Progenitor cell of endocrine pancreas (in vitro differentiated cells): ENCODE measurements at regions not wholly inside any gene's neighbourhood (a gene's known extent, or its start where the extent isn't known, plus 50 kb on each side); places are given as distances from the start of the nearest gene placed in this dataset.

ENCODE experiments used
- DNase-seq: peaks from one replicate; pipeline ENCODE4 v3.0.0; 2021; ENCODE audit warnings: low spot score; ENCODE audit not compliant: unreplicated experiment
- H3K27ac Mint-ChIP-seq: 2 replicates; pipeline ENCODE4 v1.8.0; 2021; ENCODE audit warnings: mild to moderate bottlenecking, moderate library complexity, mixed read lengths
- H3K27me3 Mint-ChIP-seq: 2 replicates; pipeline ENCODE4 v1.8.0; 2021; ENCODE audit warnings: mixed read lengths
- H3K36me3 Mint-ChIP-seq: 2 replicates; pipeline ENCODE4 v1.8.0; 2022; ENCODE audit warnings: mixed read lengths; ENCODE audit not compliant: insufficient read depth
- H3K4me1 Mint-ChIP-seq: 2 replicates; pipeline ENCODE4 v1.8.0; 2021; ENCODE audit warnings: low read depth, mixed read lengths
- H3K4me3 Mint-ChIP-seq: 2 replicates; pipeline ENCODE4 v1.8.0; 2021; ENCODE audit warnings: low read depth, mild to moderate bottlenecking, moderate library complexity, mixed read lengths
- H3K9me3 Mint-ChIP-seq: 2 replicates; pipeline ENCODE4 v1.8.0; 2021; ENCODE audit warnings: low read depth, mixed read lengths
- CTCF ChIP-seq: fragments of 200-600 bp; sonication (generic); IDR thresholded peaks from one replicate; pipeline ENCODE4 v1.5.0; 2021; ENCODE audit warnings: antibody characterized with exemption, mild to moderate bottlenecking; ENCODE audit not compliant: unreplicated experiment

GRCh38 chr3:16040991-16041390 is 133.5 kb upstream of the GALNT15 start:
- Mint-ChIP-seq H3K27ac (no peak overlapping the region), H3K36me3 (no peaks in the 10 kb centered on the region), H3K27me3 (no peaks in the 10 kb centered on the region), H3K4me3 (no peak overlapping the region), H3K9me3 (no peaks in the 10 kb centered on the region), H3K4me1 (no peaks in the 10 kb centered on the region)
- no peak for DNase-seq
- no peak for TF ChIP-seq CTCF

DNA sequence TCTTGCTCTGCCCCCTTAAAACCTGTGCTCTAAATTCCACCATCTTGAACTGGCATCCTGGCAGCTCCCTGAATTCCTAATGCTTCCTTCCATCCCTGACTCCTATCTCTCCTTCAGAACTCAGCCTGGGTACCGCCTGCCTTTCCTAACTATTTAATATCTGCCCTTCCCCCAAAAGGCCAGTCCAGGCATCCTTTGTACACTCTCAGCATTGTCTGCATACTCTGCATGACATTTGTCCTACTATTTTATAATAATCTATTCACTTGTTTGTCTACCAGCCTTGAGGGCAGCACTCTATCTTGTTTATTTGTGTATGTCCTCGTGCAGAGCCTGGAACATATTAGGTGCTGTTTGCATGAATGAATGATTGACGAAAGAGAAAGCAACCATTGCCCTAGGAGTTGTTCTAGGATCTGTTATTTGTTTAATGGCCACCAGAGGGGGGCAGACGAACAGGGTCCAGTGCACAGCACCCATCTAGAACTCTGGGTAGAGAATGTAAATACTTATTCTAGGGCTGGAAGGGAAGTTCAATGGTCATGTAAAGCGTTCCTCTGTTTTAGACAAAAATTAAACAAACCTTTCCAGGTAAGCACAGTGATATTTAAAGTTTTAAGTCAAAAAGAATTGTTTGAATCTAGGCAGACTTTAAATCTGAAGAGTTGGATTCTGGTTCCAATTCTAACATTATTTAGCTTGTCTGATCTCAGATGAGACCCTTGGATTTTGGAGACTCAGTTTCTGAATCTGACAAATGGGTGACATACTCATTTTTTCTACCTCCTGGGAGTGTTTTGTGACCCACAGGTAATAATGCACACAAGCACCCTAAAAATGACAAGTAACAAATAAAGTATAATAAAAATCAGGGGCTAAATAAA is 125.8 kb upstream of the GALNT15 start:
- Mint-ChIP-seq H3K27ac (no peak overlapping the region), H3K9me3 (no peaks in the 10 kb centered on the region), H3K36me3 (no peaks in the 10 kb centered on the region), H3K4me1 (no peaks in the 10 kb centered on the region), H3K27me3 (no peaks in the 10 kb centered on the region), H3K4me3 (no peak overlapping the region)
- no peak for DNase-seq
- peak; percentile 65 for TF ChIP-seq CTCF

DNA sequence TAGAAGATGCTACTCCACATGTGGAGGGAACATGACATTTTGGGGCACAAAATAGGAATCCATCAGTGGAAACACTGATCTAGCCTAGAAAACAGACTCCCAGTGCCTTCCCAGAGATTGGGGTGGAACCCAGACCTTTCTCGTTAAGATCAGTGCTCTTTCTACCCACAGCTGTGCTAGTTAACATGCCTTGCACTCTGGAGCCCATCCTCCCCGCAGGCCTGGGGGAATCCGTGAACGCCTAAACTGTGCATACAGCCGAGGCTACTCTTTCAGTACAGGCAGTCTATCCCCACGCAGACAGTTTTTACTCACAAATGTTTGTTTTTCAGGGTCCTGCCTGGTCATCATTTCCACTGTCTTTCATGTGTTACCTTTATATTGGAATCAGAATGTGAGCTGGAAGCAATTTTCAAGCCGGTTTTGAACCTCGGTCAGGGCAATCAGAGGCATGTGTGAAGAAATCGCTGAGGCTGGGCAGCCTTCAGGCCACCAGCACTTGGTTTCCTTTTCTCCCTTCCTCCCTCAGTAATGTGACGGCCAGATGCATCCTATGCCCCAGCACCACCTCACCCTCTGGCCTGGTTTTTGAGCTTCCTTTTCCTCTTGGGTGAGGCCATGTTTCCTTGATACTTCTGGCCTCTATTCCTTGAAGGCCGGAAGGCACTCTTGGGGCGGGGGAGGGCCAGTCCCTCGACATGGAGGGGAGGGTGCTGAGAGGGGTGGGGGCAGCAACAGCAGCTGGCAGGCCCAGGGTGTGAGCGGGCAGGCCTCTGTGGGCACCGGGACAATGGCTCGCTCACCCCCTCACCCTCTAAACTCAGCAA is 123.6 kb upstream of the GALNT15 start:
- Mint-ChIP-seq H3K27ac (no peak overlapping the region), H3K27me3 (no peaks in the 10 kb centered on the region), H3K36me3 (no peaks in the 10 kb centered on the region), H3K9me3 (no peaks in the 10 kb centered on the region), H3K4me1 (peaks cover 3% of the 10 kb centered on the region), H3K4me3 (no peak overlapping the region)
- TF ChIP-seq CTCF: no peak
- no peak for DNase-seq

- H3K36me3 Mint-ChIP-seq: no peaks in the 10 kb centered on the region
- H3K27ac Mint-ChIP-seq: no peak overlapping the region
- TF ChIP-seq CTCF: no peak
- H3K27me3 Mint-ChIP-seq: no peaks in the 10 kb centered on the region
- H3K9me3 Mint-ChIP-seq: no peaks in the 10 kb centered on the region
- DNase-seq: no peak
- no peak overlapping the region for H3K4me3 Mint-ChIP-seq
- peaks cover 6% of the 10 kb centered on the region for H3K4me1 Mint-ChIP-seq
These were observed 122.8 kb upstream of the GALNT15 start for GRCh38 chr3:16051691-16052090.

- no peak for TF ChIP-seq CTCF
- Mint-ChIP-seq H3K4me3 (no peak overlapping the region), H3K27ac (no peak overlapping the region), H3K9me3 (no peaks in the 10 kb centered on the region), H3K27me3 (no peaks in the 10 kb centered on the region), H3K36me3 (no peaks in the 10 kb centered on the region), H3K4me1 (peaks cover 6% of the 10 kb centered on the region)
- no peak for DNase-seq
These were observed 121.5 kb upstream of the GALNT15 start for GRCh38 chr3:16052964-16053363.
